ENCODE measurements at regions not wholly inside any gene's neighbourhood (a gene's known extent, or its start where the extent isn't known, plus 50 kb on each side); places are given as distances from the start of the nearest gene placed in this dataset.
"Not testable (repeated sequence)": the region's sequence is repeated elsewhere in the genome, so short reads cannot be mapped to it uniquely, and the experiment has no call there.

- no peak for DNase-seq
Measured at GRCh38 chr5:42090162-42090561, 165.1 kb downstream of the FBXO4 start.

- not testable (repeated sequence) for DNase-seq
Measured at GRCh38 chr5:42099846-42100245, 174.8 kb downstream of the FBXO4 start.

GRCh38 chr5:42108468-42108867, 183.4 kb downstream of the FBXO4 start:
- no peak for DNase-seq

GRCh38 chr5:42109006-42109572, 184.0 kb downstream of the FBXO4 start:
- DNase-seq, result no peak

GRCh38 chr5:42115721-42116120, 190.6 kb downstream of the FBXO4 start:
- not testable (repeated sequence) for DNase-seq

- no peak for DNase-seq
Measured at GRCh38 chr5:42120070-42120469, 195.0 kb downstream of the FBXO4 start.

GRCh38 chr5:42121401-42121800, 196.3 kb downstream of the FBXO4 start:
- DNase-seq, result no peak

- no peak for DNase-seq
Measured at GRCh38 chr5:42131081-42131480, 206.0 kb downstream of the FBXO4 start.

GRCh38 chr5:42143361-42143760, 218.3 kb downstream of the FBXO4 start:
- DNase-seq, result no peak

GRCh38 chr5:42148813-42149212, 223.7 kb downstream of the FBXO4 start:
- DNase-seq, result no peak

- DNase-seq, result no peak
Measured at GRCh38 chr5:42157215-42157614, 232.1 kb downstream of the FBXO4 start.

GRCh38 chr5:42163083-42163482, 238.0 kb downstream of the FBXO4 start:
- DNase-seq, result no peak

GRCh38 chr5:42168091-42168670, 243.1 kb downstream of the FBXO4 start:
- no peak for DNase-seq

GRCh38 chr5:42176118-42176517, 247.1 kb upstream of the GHR start:
- not testable (repeated sequence) for DNase-seq

GRCh38 chr5:42179843-42180242, 243.4 kb upstream of the GHR start:
- not testable (repeated sequence) for DNase-seq

GRCh38 chr5:42216904-42217303, 206.3 kb upstream of the GHR start:
- DNase-seq, result no peak

GRCh38 chr5:42217791-42218190, 205.4 kb upstream of the GHR start:
- no peak for DNase-seq

GRCh38 chr5:42225009-42225408, 198.2 kb upstream of the GHR start:
- no peak for DNase-seq

GRCh38 chr5:42228279-42228678, 195.0 kb upstream of the GHR start:
- no peak for DNase-seq

GRCh38 chr5:42230839-42231238, 192.4 kb upstream of the GHR start:
- DNase-seq, result no peak

- no peak for DNase-seq
Measured at GRCh38 chr5:42235241-42235640, 188.0 kb upstream of the GHR start.

- no peak for DNase-seq
Measured at GRCh38 chr5:42235837-42236236, 187.4 kb upstream of the GHR start.

GRCh38 chr5:42241636-42242035, 181.6 kb upstream of the GHR start:
- no peak for DNase-seq

- DNase-seq, result no peak
Measured at GRCh38 chr5:42242210-42242609, 181.0 kb upstream of the GHR start.

- no peak for DNase-seq
Measured at GRCh38 chr5:42242881-42243485, 180.3 kb upstream of the GHR start.

All from NCI-H510A treated with DMSO at 0.1 percent for 48 hours (cell line).